ENCODE measurements at regions not wholly inside any gene's neighbourhood (a gene's known extent, or its start where the extent isn't known, plus 50 kb on each side); places are given as distances from the start of the nearest gene placed in this dataset.

DNA sequence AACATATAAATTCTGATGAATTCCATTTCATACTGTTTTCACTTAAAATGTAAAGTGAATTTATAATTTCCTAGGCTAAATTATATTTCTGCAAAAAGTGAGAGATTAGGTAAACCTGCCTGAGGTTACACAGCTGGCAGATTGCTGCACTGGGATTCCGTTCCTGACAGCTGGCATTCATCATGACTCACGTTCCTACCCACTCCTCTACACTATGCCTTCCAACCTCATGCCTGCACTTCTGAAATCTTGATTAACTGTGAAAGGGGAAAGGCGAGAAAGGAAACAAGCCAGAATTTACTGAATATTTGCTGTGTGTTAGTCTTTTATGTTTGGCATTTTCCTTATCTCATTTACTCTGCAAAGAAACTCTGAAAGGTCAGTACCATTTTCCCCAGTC lies 73.3 kb upstream of the MON1B start:
- ATAC-seq, result no peak
- no peak for DNase-seq (ENCODE audit: low spot score)

DNA sequence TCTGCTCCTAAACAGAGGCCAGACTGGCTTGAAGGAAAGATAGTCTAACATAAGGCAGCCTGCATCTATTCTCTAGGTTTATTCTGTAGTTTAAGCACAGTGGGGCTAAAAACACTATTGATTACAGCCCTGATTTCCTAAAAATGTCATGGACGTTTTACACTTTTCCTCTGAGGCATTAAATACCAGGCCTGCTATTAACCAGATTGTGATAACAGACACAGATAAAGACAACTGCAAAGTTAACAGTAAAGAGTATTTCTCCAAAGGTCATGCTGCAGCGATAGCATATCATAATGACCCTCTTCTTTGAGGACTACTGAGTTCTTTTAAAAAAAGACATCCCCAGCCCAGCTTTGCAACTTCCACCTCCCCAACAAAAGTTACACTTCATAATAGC lies 59.6 kb upstream of the MON1B start:
- no peak for ATAC-seq
- DNase-seq (ENCODE audit: low spot score), result no peak

DNA sequence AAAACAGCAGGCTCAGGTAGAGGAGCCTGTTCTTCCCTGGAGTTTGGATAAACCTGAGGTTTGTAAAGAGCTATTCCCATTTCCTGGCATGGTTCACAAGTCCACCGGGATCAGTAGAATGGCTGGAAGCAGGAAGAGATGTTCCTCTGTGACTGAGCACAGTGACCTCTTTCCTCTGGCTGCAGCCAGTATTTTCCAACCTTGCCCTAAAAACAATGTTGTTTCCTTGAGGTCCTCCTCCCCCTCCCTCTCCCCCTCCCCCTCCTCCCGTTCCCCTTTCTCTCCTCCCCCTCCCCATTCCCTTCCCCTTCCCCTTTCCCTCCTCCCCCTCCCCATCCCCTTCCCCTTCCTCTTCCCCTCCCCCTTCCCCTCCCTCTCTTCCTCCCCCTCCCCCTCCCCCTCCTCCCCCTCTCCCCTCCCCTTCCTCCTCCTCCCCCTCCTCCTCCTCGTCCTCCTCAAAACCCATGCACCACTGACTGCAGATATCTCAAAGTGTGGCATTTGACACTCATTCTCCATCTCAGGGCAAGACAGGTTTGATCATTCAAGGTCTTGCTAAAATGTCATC lies 58.9 kb upstream of the MON1B start:
- DNase-seq (ENCODE audit: low spot score), result no peak
- no peak for ATAC-seq

DNA sequence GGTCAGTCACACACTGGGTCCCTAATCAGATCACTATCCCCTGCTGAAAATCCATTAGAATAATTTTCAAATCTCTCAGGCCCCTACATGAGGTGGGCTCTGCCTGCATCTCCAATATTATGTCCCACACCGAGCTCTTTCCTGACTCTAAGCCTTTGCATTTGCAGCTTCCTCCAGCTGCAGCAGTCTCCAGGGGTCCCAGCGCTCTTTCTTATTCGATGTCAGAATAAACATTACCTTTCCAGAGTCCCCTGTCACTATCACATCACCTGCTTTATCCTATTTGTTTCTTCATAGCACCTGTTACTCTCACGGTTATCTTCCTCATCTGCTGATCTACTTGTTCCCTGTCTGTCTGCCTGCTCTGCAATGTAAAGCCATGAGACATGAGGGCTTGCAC lies 57.3 kb upstream of the MON1B start:
- DNase-seq (ENCODE audit: low spot score), result no peak
- ATAC-seq, result no peak

DNA sequence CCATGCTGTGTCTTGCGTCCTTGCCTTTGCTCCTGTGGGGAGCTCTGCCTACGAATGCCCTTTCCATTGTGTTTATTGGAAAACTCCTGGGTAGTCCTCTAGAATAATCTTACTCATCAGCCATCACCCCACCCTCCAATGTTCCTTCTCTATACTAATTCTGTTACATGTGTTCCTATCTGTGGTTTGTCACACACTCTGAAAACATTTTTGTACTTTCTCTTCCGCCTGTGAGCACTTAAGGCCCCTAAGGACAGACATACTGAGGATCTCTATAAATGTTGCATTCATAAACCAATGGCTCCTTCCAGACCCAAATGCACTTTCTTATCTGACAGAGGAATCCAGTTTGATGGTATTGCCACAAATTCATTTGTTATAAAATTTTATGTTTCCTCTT lies 53.9 kb upstream of the MON1B start:
- DNase-seq (ENCODE audit: low spot score) (no peak), ATAC-seq (no peak)
